ENCODE measurements at regions not wholly inside any gene's neighbourhood (a gene's known extent, or its start where the extent isn't known, plus 50 kb on each side); places are given as distances from the start of the nearest gene placed in this dataset.

DNA sequence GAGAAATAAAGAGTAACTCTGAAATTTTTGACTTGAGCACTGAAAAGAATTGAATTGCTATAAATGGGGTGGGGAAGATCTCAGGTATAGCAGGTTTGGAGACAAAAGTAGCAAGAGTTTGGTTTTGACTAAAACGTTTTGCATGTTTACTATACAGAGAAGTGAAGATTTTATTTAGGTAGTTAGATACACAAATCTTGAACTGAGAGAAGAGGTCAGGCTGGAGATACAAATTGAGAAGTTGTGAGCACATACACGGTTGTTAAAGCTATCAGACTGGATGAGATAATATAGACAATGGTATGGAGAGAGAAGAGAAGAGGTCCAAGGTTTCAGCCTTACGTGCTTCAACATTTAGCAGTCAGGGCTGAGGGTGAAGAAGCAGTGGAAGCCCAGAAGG, 420.9 kb downstream of the FOXO1 start:
- Mint-ChIP-seq H3K27me3 (no peaks in the 10 kb centered on the region), H3K36me3 (peaks cover 3 to 27% (median 12%) of the 10 kb centered on the region in 5 donors), H3K27ac (peak overlapping the region in 2 of 9 donors; percentile 15 to 46), H3K4me1 (peaks cover 3 to 18% (median 10%) of the 10 kb centered on the region in 7 donors), H3K4me3 (no peak overlapping the region), H3K9me3 (peaks cover 0 to 28% (median 8%) of the 10 kb centered on the region in 11 donors)
- DNase-seq (no peak), ATAC-seq (no peak)
- Histone ChIP-seq H3K36me3 (ENCODE audit: control insufficient read depth in 2 of 3, insufficient read depth in 3 of 3, low read length in 3 of 3) (no peaks in the 10 kb centered on the region), H3K9me3 (ENCODE audit: control insufficient read depth in 2 of 3, low read length in 3 of 3) (peaks cover 0 to 5% (median 0%) of the 10 kb centered on the region in 3 experiments), H3K27ac (ENCODE audit: low read depth, low read length) (no peak overlapping the region), H3K4me1 (ENCODE audit: control insufficient read depth in 2 of 2, insufficient read depth in 2 of 2, low read length in 2 of 2) (no peaks in the 10 kb centered on the region), H3K4me3 (ENCODE audit: low read length) (no peak overlapping the region), H3K27me3 (ENCODE audit: control insufficient read depth in 2 of 2, insufficient read depth in 2 of 2, low read length in 2 of 2) (no peaks in the 10 kb centered on the region)
- ChIA-PET CTCF (no interaction called here), POLR2A (interaction anchor here (0.7 kb wide), 1 partner anchor 283 kb away, joined by 3 read pairs; no protein-coding TSS in a partner anchor)
- intact Hi-C loops (cut with micrococcal nuclease): no loop called here

DNA sequence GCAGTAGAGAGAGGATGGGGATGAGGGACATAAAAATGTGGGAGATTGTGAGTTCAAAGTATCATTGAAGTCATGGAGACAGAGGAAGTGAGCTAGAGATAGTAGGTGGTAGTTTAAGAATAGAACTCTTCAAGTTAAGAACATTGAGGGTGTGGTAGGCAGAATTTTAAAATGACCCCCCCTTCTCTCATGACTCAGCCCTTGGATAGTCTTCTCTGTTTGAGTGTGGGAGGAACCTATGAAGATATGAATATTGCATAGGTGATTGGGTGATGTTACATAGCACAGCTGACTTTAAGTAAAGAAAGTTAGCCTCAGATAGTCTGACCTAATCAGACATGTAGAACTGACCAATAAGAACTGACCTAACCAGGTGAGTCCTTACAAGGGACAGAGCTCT, 418.6 kb downstream of the FOXO1 start:
- Histone ChIP-seq H3K36me3 (ENCODE audit: control insufficient read depth in 2 of 3, insufficient read depth in 3 of 3, low read length in 3 of 3) (no peaks in the 10 kb centered on the region), H3K27me3 (ENCODE audit: control insufficient read depth in 2 of 2, insufficient read depth in 2 of 2, low read length in 2 of 2) (no peaks in the 10 kb centered on the region), H3K27ac (ENCODE audit: low read depth, low read length) (no peak overlapping the region), H3K4me1 (ENCODE audit: control insufficient read depth in 2 of 2, insufficient read depth in 2 of 2, low read length in 2 of 2) (peaks cover 0 to 12% of the 10 kb centered on the region in 2 donors), H3K4me3 (ENCODE audit: low read length) (no peak overlapping the region), H3K9me3 (ENCODE audit: control insufficient read depth in 2 of 3, low read length in 3 of 3) (peaks cover 0 to 5% (median 0%) of the 10 kb centered on the region in 3 experiments)
- ChIA-PET CTCF (no interaction called here), POLR2A (interaction anchor here (0.7 kb wide), 1 partner anchor 274 kb away, joined by 3 read pairs; no protein-coding TSS in a partner anchor)
- intact Hi-C loops (cut with micrococcal nuclease): loop anchor here in 1 of 2 donors (2.0 kb wide), 1 partner anchor 15 kb away; no protein-coding TSS in a partner anchor
- Mint-ChIP-seq H3K4me1 (peaks cover 7 to 35% (median 26%) of the 10 kb centered on the region in 7 donors), H3K9me3 (peaks cover 0 to 28% (median 8%) of the 10 kb centered on the region in 11 donors), H3K27ac (no peak overlapping the region), H3K27me3 (no peaks in the 10 kb centered on the region), H3K36me3 (peaks cover 3 to 27% (median 12%) of the 10 kb centered on the region in 5 donors), H3K4me3 (no peak overlapping the region)
- DNase-seq (no peak), ATAC-seq (no peak)

DNA sequence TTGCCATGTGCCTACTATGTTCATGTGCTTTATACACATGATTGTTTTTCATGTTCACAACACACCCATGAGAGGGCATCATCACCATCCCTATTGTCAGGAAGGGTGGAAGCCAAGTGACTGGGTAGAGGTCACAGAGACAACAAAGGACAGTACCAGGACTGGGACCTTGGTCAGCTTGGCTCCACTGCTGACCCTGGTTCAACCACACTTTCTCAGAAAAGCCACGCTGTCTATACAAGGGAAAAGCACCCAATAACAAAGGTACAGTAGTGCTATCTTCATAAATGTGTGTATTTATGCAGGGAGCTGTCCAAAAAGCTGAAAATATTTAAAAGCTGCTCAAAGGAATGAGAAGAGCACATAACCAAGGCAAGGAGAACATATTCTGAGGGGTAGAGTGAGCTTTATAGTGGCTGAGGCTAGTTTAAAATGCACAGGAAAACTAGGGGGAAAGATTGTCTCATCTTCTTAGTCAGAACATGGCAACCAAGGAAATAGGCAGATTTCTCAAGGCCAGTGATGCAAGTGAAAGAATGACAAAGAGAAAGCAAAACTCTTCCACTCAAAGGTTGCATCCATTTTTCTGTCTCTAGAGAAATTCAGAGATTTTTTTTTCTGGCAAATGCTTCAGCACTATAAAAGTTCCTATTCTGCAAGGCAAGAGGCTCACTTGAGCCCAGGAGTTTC, 415.0 kb downstream of the FOXO1 start:
- H3K27ac ChIP-seq (ENCODE audit: low read depth, low read length): no peak overlapping the region
- POLR2A ChIA-PET: interaction anchor here (1.2 kb wide), 1 partner anchor 64 kb away, joined by 5 read pairs; no protein-coding TSS in a partner anchor
- peaks cover 0 to 12% of the 10 kb centered on the region in 2 donors for H3K4me1 ChIP-seq (ENCODE audit: control insufficient read depth in 2 of 2, insufficient read depth in 2 of 2, low read length in 2 of 2)
- ATAC-seq: no peak
- Mint-ChIP-seq H3K27me3 (no peaks in the 10 kb centered on the region), H3K4me3 (peak overlapping the region in 3 of 10 donors; percentile 1 to 16 (median 2)), H3K27ac (peak overlapping the region in 6 of 9 donors; percentile 4 to 65 (median 10)), H3K9me3 (peaks cover 0 to 28% (median 8%) of the 10 kb centered on the region in 11 donors), H3K36me3 (peaks cover 3 to 17% (median 8%) of the 10 kb centered on the region in 5 donors), H3K4me1 (peaks cover 8 to 39% (median 34%) of the 10 kb centered on the region in 7 donors)
- no peak overlapping the region for H3K4me3 ChIP-seq (ENCODE audit: low read length)
- H3K9me3 ChIP-seq (ENCODE audit: control insufficient read depth in 2 of 3, low read length in 3 of 3): peaks cover 0 to 5% (median 0%) of the 10 kb centered on the region in 3 experiments
- CTCF ChIA-PET: interaction anchor here (0.8 kb wide), 2 partner anchors 9 to 182 kb away, joined by 3 read pairs; no protein-coding TSS in a partner anchor
- intact Hi-C loops (cut with micrococcal nuclease): loop anchor here in 1 of 2 donors (2.0 kb wide), 1 partner anchor 65 kb away; no protein-coding TSS in a partner anchor
- DNase-seq: peak in 4 of 9 donors; percentile 7 to 15 (median 12)
- H3K27me3 ChIP-seq (ENCODE audit: control insufficient read depth in 2 of 2, insufficient read depth in 2 of 2, low read length in 2 of 2): no peaks in the 10 kb centered on the region
- no peaks in the 10 kb centered on the region for H3K36me3 ChIP-seq (ENCODE audit: control insufficient read depth in 2 of 3, insufficient read depth in 3 of 3, low read length in 3 of 3)

DNA sequence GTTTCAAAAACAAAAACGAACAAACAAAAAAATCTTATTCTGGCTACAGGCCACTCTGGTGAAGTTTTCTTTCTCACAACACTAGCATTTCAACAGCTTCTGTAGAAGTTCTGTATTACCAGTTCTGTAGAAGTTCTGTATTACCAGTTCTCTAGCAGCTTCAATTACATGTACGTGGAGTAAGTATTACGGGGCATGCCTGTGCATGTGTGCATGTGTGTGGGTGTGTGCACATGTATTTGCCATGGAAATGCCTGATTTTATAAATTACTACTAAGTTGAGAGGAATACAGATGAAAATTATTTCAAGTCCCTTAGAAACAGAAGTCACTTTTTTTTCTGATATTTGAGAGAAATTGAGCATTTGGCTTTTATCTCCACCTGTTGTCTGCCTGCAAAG, 414.2 kb downstream of the FOXO1 start:
- H3K4me1 ChIP-seq (ENCODE audit: control insufficient read depth in 2 of 2, insufficient read depth in 2 of 2, low read length in 2 of 2): peaks cover 0 to 12% of the 10 kb centered on the region in 2 donors
- no peak overlapping the region for H3K4me3 ChIP-seq (ENCODE audit: low read length)
- peaks cover 0 to 5% (median 0%) of the 10 kb centered on the region in 3 experiments for H3K9me3 ChIP-seq (ENCODE audit: control insufficient read depth in 2 of 3, low read length in 3 of 3)
- ATAC-seq: no peak
- POLR2A ChIA-PET: interaction anchor here (0.6 to 1.2 kb wide), 2 partner anchors 28 to 65 kb away, joined by 3 to 5 read pairs; no protein-coding TSS in a partner anchor
- Mint-ChIP-seq H3K4me1 (peaks cover 8 to 39% (median 34%) of the 10 kb centered on the region in 7 donors), H3K27ac (no peak overlapping the region), H3K27me3 (no peaks in the 10 kb centered on the region), H3K36me3 (peaks cover 3 to 17% (median 8%) of the 10 kb centered on the region in 5 donors), H3K9me3 (peaks cover 0 to 28% (median 8%) of the 10 kb centered on the region in 11 donors), H3K4me3 (peak overlapping the region in 1 of 10 donors; percentile 2)
- H3K27me3 ChIP-seq (ENCODE audit: control insufficient read depth in 2 of 2, insufficient read depth in 2 of 2, low read length in 2 of 2): no peaks in the 10 kb centered on the region
- no peak overlapping the region for H3K27ac ChIP-seq (ENCODE audit: low read depth, low read length)
- no peaks in the 10 kb centered on the region for H3K36me3 ChIP-seq (ENCODE audit: control insufficient read depth in 2 of 3, insufficient read depth in 3 of 3, low read length in 3 of 3)
- CTCF ChIA-PET: interaction anchor here (0.7 to 0.8 kb wide), 3 partner anchors 8 to 183 kb away, joined by 3 read pairs; no protein-coding TSS in a partner anchor
- DNase-seq: no peak
- intact Hi-C loops (cut with micrococcal nuclease): no loop called here

DNA sequence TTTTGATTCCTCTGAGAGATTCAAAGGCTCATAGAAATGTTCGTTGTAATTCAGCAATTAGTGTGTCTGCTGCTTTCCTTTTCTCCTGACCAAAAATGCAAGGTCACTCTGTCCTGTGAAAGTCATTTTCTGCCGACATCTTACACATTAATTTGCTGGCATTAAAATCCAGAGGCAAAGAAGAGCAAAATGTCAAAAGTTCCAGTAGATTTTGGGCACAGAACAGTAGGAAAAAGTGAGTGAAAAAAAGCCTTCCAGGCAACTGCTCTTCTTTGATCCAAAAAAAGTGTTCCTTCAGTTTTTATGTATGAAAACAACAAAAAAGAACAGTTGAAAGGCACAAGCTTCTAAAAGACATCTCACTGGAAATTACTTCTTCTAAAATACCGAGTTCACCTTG, 413.8 kb downstream of the FOXO1 start:
- H3K4me3 ChIP-seq (ENCODE audit: low read length): no peak overlapping the region
- Mint-ChIP-seq H3K36me3 (peaks cover 3 to 16% (median 6%) of the 10 kb centered on the region in 5 donors), H3K27me3 (no peaks in the 10 kb centered on the region), H3K27ac (peak overlapping the region in 1 of 9 donors; percentile 27), H3K4me3 (peak overlapping the region in 2 of 10 donors; percentile 2 to 40), H3K9me3 (peaks cover 0 to 26% (median 8%) of the 10 kb centered on the region in 11 donors), H3K4me1 (peaks cover 8 to 35% (median 30%) of the 10 kb centered on the region in 7 donors)
- H3K27me3 ChIP-seq (ENCODE audit: control insufficient read depth in 2 of 2, insufficient read depth in 2 of 2, low read length in 2 of 2): no peaks in the 10 kb centered on the region
- H3K4me1 ChIP-seq (ENCODE audit: control insufficient read depth in 2 of 2, insufficient read depth in 2 of 2, low read length in 2 of 2): peaks cover 0 to 12% of the 10 kb centered on the region in 2 donors
- peaks cover 0 to 5% (median 0%) of the 10 kb centered on the region in 3 experiments for H3K9me3 ChIP-seq (ENCODE audit: control insufficient read depth in 2 of 3, low read length in 3 of 3)
- POLR2A ChIA-PET: interaction anchor here (0.6 kb wide), 1 partner anchor 27 kb away, joined by 3 read pairs; no protein-coding TSS in a partner anchor
- H3K27ac ChIP-seq (ENCODE audit: low read depth, low read length): no peak overlapping the region
- no peaks in the 10 kb centered on the region for H3K36me3 ChIP-seq (ENCODE audit: control insufficient read depth in 2 of 3, insufficient read depth in 3 of 3, low read length in 3 of 3)
- DNase-seq (no peak), ATAC-seq (no peak)
- CTCF ChIA-PET: interaction anchor here (0.7 kb wide), 1 partner anchor 77 kb away, joined by 3 read pairs; no protein-coding TSS in a partner anchor
- intact Hi-C loops (cut with micrococcal nuclease): no loop called here

DNA sequence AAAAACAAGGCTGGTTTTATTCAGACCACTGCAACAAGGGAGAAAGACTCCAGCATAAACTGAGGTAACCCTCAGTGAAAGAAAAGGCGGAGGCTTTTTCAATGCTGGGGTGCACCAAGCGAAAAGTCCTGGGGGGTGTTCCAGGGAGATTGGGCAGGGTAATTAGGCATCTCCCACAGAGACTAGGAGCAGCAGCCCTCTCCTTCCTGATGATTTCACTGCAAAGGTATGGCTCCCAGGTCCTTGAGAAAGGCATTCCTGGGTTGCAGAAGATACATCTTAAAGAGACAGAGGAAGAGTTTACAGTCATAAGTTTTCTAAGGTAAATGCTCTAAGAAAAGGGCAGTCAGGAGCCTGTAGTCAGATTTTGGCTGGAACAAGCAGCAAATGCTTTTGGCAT, 412.0 kb downstream of the FOXO1 start:
- POLR2A ChIA-PET: no interaction called here
- intact Hi-C loops (cut with micrococcal nuclease): no loop called here
- ATAC-seq: no peak

More for the DNA sequence above, 412.0 kb downstream of the FOXO1 start:
- no peaks in the 10 kb centered on the region for H3K27me3 Mint-ChIP-seq
- DNase-seq: no peak
- H3K27ac ChIP-seq (ENCODE audit: low read depth, low read length): no peak overlapping the region
- H3K9me3 ChIP-seq (ENCODE audit: control insufficient read depth in 2 of 3, low read length in 3 of 3): peaks cover 0 to 5% (median 0%) of the 10 kb centered on the region in 3 experiments
- no peak overlapping the region for H3K27ac Mint-ChIP-seq
- H3K4me3 ChIP-seq (ENCODE audit: low read length): no peak overlapping the region
- CTCF ChIA-PET: no interaction called here
- peaks cover 0 to 12% of the 10 kb centered on the region in 2 donors for H3K4me1 ChIP-seq (ENCODE audit: control insufficient read depth in 2 of 2, insufficient read depth in 2 of 2, low read length in 2 of 2)
- no peak overlapping the region for H3K4me3 Mint-ChIP-seq
- H3K27me3 ChIP-seq (ENCODE audit: control insufficient read depth in 2 of 2, insufficient read depth in 2 of 2, low read length in 2 of 2): no peaks in the 10 kb centered on the region
- H3K36me3 Mint-ChIP-seq: peaks cover 0 to 7% (median 0%) of the 10 kb centered on the region in 5 donors
- H3K36me3 ChIP-seq (ENCODE audit: control insufficient read depth in 2 of 3, insufficient read depth in 3 of 3, low read length in 3 of 3): no peaks in the 10 kb centered on the region
- H3K9me3 Mint-ChIP-seq: peaks cover 0 to 9% (median 0%) of the 10 kb centered on the region in 11 donors
- peaks cover 7 to 32% (median 28%) of the 10 kb centered on the region in 7 donors for H3K4me1 Mint-ChIP-seq

Measured in naive thymus-derived CD4-positive, alpha-beta T cell (primary cell).